Mesothelial cell of epicardium (in vitro differentiated cells): ENCODE measurements at regions not wholly inside any gene's neighbourhood (a gene's known extent, or its start where the extent isn't known, plus 50 kb on each side); places are given as distances from the start of the nearest gene placed in this dataset.

Experiments used
- DNase-seq, 2 experiments: peaks; one replicate each; pipeline ENCODE4 v3.0.0; 2021; ENCODE audit warnings: low spot score in 2 of 2; ENCODE audit not compliant: unreplicated experiment in 2 of 2
- H3K27ac Mint-ChIP-seq: 2 replicates; pipeline ENCODE4 v1.8.0; 2021; ENCODE audit warnings: mixed read lengths
- H3K27me3 Mint-ChIP-seq: 2 replicates; pipeline ENCODE4 v1.8.0; 2021; ENCODE audit warnings: low read depth, mixed read lengths
- H3K36me3 Mint-ChIP-seq: 2 replicates; pipeline ENCODE4 v1.8.0; 2021; ENCODE audit warnings: mixed read lengths
- H3K4me1 Mint-ChIP-seq: 2 replicates; pipeline ENCODE4 v1.8.0; 2021; ENCODE audit warnings: mixed read lengths
- H3K4me3 Mint-ChIP-seq: 2 replicates; pipeline ENCODE4 v1.8.0; 2021; ENCODE audit warnings: mild to moderate bottlenecking, moderate library complexity, mixed read lengths
- H3K9me3 Mint-ChIP-seq: 2 replicates; pipeline ENCODE4 v1.8.0; 2021; ENCODE audit warnings: mixed read lengths
- TF ChIP-seq, protein P1 (sequence below): fragments of 200-600 bp; sonication (generic); IDR thresholded peaks from one replicate; pipeline ENCODE4 v1.5.0; 2021; ENCODE audit warnings: antibody characterized with exemption; ENCODE audit not compliant: unreplicated experiment

DNA sequence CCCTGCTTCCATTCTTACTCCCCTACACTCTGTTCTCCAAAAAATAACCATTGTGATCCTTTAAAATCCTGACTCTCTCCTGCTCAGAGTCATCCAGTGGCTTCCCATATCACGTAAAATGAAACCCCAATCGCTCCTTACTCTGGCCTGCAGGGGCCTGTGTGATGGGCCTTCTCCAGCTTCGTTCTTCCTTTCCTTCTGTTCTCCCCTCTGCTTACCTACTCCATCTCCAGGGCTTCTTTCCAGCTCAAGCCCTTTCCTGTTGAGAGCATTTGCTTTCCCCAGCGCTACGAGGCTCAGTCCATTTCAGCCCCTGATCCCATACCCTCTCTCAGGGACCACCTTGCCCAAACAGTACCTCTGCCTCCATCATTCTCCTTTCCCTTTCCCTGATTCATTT, 144.4 kb upstream of the ARHGAP5 start:
- Mint-ChIP-seq H3K27ac (no peak overlapping the region), H3K9me3 (no peaks in the 10 kb centered on the region), H3K4me3 (no peak overlapping the region), H3K36me3 (no peaks in the 10 kb centered on the region), H3K4me1 (peaks cover 22% of the 10 kb centered on the region), H3K27me3 (no peaks in the 10 kb centered on the region)
- no peak for DNase-seq
- TF ChIP-seq, protein P1, sequence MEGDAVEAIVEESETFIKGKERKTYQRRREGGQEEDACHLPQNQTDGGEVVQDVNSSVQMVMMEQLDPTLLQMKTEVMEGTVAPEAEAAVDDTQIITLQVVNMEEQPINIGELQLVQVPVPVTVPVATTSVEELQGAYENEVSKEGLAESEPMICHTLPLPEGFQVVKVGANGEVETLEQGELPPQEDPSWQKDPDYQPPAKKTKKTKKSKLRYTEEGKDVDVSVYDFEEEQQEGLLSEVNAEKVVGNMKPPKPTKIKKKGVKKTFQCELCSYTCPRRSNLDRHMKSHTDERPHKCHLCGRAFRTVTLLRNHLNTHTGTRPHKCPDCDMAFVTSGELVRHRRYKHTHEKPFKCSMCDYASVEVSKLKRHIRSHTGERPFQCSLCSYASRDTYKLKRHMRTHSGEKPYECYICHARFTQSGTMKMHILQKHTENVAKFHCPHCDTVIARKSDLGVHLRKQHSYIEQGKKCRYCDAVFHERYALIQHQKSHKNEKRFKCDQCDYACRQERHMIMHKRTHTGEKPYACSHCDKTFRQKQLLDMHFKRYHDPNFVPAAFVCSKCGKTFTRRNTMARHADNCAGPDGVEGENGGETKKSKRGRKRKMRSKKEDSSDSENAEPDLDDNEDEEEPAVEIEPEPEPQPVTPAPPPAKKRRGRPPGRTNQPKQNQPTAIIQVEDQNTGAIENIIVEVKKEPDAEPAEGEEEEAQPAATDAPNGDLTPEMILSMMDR = no peak

- no peak for DNase-seq
- Mint-ChIP-seq H3K36me3 (no peaks in the 10 kb centered on the region), H3K4me1 (peaks cover 16% of the 10 kb centered on the region), H3K27me3 (no peaks in the 10 kb centered on the region), H3K4me3 (no peak overlapping the region), H3K9me3 (no peaks in the 10 kb centered on the region), H3K27ac (no peak overlapping the region)
- TF ChIP-seq, protein P1 = no peak
Measured at GRCh38 chr14:31933716-31934115, 143.4 kb upstream of the ARHGAP5 start.

DNA sequence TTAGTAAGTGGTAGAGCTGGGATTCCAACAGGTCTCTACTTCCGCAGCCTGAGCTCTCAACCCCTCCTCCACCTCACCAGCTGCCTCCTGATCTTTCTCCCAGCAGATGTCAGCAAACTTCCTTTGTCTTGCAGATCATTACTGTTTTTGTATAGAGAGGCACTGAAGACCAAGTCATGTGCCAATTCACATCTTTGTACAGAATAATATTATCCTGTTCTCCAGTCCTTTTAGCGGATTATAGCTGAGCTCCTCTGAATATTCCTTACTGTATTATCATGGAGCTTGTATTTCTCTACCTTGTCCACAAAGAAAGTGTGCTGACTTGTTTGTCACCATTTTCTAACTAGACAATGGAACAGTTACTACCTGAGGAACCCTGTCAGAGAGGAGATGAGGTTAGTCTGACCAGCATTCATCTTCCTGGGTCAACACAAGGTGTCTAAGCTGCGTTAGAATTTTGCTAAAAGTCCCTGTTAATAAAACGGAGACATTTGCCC, 142.3 kb upstream of the ARHGAP5 start:
- no peak for DNase-seq
- Mint-ChIP-seq H3K36me3 (no peaks in the 10 kb centered on the region), H3K9me3 (no peaks in the 10 kb centered on the region), H3K4me3 (no peak overlapping the region), H3K27me3 (no peaks in the 10 kb centered on the region), H3K27ac (no peak overlapping the region), H3K4me1 (peaks cover 16% of the 10 kb centered on the region)
- TF ChIP-seq, protein P1 = no peak

DNA sequence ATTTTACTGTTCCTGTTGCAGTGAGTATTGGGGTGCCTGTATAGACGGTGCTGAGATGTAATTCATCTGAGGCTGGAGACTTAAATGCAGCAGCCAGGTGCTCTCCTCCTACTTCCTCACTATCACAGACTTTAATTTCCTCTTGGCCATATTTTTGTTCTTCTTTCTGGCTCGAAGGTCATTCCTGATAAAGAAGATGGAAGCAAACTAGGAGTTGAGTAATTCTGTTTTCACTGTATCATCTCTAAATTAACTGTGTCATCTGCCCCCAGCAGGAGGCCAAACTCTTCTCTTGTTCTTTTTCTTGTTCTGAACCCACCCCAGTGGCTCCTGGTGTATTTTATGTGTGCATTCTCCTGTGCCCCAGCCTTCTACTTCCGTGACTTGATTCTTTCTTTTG, 141.7 kb upstream of the ARHGAP5 start:
- no peak for DNase-seq
- H3K27me3 Mint-ChIP-seq = no peaks in the 10 kb centered on the region
- no peaks in the 10 kb centered on the region for H3K36me3 Mint-ChIP-seq
- no peak overlapping the region for H3K27ac Mint-ChIP-seq
- peaks cover 16% of the 10 kb centered on the region for H3K4me1 Mint-ChIP-seq
- TF ChIP-seq, protein P1 = no peak
- no peaks in the 10 kb centered on the region for H3K9me3 Mint-ChIP-seq
- H3K4me3 Mint-ChIP-seq = no peak overlapping the region

DNA sequence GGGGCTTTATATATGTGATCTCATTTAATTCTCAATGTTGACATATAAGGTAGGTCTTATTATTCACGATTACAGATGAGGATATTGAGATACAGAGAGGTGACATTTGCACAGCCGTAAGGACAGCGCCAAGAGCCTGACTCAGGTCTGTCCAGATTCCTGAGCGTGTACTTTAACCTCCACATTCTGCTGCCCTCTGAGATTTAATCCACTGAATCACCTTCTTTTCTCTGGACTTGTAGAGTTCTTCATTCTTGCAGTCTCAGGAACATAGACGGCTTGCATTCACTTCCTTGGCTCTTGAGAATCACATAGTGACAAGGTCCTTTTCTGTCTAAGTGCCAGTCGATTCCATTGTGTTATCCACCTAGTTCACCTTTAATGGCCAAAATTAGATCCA, 141.0 kb upstream of the ARHGAP5 start:
- Mint-ChIP-seq H3K9me3 (no peaks in the 10 kb centered on the region), H3K4me3 (no peak overlapping the region), H3K4me1 (peaks cover 16% of the 10 kb centered on the region), H3K27me3 (no peaks in the 10 kb centered on the region), H3K36me3 (no peaks in the 10 kb centered on the region), H3K27ac (no peak overlapping the region)
- no peak for DNase-seq
- TF ChIP-seq, protein P1 = no peak
